SKM-1 (cell line): ENCODE measurements at regions not wholly inside any gene's neighbourhood (a gene's known extent, or its start where the extent isn't known, plus 50 kb on each side); places are given as distances from the start of the nearest gene placed in this dataset.

Experiments
- DNase-seq: peaks from one replicate; lab custom pipeline; 2025; ENCODE audit not compliant: unreplicated experiment; lab: John Stamatoyannopoulos, UW

DNA sequence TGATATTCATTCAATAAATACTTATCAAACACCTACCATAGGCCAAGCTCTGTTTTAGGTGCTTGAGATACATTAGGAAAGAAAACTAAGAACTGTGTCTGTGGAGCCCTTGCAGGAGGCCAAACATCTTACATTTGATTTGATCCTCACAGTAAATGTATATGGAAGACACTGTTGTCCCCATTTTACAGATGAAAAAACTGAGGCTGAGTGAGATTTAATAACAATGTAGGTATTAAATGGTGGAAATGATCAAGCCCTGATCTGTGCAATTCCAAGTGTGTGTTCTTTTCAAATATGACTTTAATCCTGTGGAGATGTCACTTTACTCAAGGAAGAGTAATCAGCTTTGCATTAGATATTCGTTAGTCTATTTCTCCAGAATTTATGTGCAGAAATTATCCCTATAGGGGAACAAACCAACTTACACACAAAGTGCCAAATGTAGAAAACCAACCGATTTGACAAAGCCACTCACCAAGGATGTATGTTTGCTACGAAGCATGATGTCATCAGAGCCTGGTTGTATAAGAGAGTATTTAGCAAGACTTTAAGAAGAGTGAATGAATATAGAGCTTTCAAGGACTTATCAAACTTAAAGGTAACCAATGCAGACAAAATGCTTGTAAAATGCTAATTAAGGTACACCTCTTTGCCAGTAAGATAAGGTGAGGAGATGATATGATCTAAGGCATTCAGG lies 153.9 kb upstream of the NFIB start:
- DNase-seq: no peak

DNA sequence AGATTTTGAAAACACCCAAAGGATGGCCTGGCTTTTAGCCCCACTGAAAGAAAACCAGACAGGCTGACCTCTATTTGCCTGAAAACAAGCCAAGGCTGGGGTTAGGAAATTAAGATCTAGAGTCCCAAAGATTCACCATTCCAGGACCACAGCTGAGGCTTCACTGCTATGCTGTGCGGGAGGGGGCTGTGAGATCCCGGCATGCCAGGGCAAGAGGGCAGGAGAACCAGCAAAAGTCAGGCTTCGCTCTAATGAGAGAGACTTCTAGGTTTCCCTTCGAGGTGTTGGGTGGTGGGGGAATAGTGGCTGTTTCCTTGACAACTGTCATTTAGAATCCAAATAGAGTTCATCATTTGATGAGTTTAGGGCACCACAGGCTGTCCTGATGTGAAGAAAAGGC lies 152.9 kb upstream of the NFIB start:
- no peak for DNase-seq

DNA sequence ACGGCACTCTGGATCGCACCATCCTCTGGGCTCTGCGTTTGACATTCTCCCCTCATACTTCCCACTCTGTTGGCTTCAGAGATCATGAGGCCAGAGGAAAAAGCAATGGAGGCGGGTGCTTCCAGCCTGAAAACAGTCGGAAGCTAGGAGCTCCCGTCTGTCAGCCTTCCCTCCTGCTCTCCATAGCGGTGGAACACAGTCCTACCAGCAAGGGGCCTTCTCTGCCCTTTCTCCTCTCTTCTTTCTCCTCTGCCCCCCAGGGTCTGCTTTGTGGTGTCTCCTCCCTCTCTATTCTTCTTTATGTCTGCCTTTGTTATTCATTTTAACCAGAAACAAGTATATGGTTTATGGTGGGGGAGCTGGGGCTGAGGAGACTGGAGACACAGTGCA lies 152.5 kb upstream of the NFIB start:
- no peak for DNase-seq

DNA sequence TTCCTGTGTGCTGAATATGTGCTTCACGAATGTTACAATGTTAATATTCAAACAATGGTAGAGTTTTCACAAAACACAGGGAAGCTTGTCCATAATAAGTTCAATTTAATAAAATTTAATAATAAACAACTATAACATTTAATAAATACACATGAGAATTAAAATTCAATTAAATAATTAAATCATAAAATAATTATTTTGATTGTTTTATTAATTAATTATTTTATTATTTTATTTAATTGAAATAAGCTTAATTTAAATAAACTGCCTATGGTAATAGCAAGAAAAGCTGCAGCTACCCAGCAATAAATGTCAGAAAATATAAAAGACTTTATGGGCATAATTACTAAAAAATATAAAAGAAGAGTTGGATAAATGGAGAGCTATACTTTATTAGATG lies 149.0 kb upstream of the NFIB start:
- DNase-seq: no peak

DNA sequence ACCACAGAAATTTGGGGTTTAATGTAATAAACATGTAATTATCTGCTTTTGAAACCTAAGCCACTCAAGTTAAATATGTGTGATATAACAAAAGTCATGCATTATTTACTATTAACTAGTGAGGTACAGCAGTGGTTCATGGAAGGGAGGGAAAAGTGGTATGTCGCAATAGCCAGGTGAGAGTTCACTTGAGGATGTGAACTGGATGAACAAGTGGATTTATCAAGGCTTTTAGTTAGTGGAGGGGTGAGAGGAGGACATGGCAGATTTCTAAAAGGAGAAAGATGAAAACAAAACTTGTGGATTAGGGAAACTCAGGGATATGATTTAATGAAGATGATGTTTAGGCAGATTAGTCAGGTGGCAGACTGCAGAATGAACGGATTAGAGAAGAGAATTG lies 141.3 kb upstream of the NFIB start:
- DNase-seq: no peak

DNA sequence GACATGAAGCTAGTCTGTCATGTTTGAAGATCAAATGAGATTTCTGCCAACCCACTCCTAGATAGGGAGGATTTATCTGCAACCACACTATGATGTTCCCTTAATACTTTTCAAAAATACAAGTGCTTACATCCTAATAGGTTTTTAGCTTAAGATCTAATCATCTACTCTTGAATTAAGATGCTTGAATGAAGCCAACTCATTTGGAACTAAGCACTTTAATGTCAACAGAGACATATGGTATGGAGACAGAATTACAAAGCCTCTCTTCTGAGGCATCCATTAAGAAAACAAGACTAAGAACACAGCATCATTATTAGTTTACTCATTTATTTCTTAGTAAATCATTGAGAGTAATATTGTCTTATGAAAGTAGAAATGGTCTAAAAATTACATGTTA lies 139.3 kb upstream of the NFIB start:
- DNase-seq: no peak

DNA sequence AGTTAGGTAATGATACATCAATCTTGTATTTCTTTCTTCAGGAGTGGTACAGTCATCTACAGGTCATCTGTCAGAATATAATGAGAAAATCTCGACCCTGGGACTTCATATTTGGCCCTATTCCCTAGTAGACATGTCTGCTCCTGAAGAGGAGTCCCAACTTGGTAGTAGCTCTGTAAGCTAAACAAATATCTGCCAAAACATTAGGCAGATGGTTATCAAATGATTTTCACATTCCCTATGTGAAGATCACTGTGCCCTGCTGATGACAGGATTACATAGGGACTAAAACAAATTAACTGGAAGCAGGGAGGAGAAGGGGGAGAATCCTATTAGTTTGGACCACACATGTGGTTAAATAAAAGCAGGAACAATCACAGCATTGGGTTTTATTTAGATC lies 138.6 kb upstream of the NFIB start:
- DNase-seq: no peak

DNA sequence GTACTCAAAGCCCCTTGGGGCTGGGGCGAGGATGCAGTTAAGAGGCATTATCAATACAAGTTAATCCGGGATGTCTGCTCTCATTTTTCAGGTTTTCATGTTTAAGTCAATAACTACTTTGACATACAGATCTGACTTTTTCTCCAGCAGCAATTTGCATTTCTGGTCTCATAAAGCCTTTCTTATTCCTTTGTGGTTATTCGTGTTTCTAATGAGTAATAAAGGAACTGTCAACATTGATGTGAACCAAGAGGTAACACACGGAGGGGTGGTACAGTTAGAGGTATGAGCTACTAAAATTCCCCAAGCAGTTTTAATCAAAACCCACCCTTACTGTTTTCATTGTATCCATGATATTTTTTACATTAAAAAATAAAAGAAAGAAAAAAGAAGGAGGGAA lies 138.0 kb upstream of the NFIB start:
- DNase-seq: no peak

DNA sequence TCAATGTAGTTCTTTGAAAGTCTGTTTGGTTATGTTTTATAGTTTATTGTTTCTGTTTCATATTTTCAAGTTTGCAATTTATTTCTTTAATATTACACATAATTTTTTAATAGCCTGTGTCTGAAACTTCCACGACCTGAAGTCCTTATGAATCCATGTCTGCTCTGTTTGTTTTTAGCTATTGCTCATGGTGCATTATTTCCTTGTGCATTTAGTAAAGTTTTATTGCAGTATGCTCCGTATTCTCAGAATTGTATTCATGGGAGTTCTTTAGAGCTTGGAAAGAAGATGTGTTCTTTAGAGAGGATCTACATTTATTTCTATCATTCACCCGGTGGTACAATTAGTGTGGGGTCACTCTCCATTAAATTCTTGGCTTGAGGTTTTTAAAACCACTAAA lies 133.2 kb upstream of the NFIB start:
- no peak for DNase-seq

DNA sequence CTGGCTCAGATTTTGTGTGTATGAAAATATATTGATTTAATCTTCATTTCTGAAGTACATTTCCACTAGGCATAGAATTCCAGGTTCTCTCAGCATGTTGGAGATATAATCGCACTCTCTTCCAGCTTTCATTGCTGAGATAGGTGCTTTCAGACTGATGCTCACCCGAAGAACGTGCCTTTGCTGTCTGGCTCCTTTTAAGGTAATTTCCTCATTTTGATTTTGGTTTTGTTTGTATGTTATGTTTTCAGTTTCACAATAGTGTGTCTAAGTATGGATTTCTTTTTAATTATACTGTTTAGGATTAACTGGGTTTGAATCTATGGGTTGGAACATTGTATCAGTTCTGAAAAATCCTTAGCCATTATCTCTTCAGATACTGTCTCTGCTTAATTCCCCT lies 132.0 kb upstream of the NFIB start:
- no peak for DNase-seq

DNA sequence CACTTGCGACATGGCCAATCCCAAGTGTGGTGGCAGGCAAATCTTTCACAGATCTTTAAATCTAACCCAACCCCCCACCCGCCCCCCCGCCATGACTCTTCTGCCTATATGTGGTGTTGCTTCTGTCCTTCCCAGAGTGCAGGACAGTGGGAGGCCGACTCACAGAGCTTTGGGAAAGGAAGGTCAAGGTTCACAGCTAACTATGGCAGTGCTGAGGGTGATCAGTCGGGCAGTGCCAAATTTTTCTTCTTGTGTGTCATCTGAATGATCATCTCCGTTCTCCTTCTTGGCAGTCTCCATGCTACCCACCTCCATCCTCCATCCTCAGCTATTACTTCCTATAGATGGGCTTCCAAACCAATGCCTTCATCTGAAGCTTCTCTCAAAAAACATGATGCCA lies 129.0 kb upstream of the NFIB start:
- no peak for DNase-seq

DNA sequence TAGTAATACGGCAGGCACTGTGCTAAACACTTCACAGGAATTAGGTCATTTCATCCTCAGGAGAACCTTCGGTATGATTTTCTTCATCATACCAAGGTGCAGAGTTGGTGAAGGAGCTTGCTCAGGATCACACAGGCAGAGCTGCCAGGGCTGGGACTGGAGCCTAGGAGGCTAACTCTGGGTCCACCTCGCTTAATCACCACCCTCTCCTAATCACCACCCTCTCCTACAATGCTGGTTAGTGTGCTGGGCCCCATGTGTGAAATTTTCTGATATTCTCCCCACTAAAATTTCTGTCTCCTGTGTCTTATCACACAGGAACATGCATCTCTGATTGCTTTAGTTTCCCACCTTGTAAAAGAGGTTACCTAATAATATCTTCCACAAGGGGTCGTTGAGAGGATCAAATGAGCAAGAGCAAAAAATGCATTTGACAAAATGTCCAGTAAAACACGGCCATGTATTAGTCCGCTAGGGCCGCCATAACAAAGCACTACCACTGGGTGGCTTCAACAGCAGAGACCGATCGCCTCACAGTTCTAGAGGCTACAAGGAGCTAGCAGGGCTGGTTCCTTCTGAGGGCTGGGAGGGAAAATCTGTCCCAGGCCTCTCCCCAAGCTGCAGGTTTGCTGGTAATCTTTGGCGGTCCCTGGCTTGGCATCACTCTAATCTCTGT lies 128.2 kb upstream of the NFIB start:
- no peak for DNase-seq

DNA sequence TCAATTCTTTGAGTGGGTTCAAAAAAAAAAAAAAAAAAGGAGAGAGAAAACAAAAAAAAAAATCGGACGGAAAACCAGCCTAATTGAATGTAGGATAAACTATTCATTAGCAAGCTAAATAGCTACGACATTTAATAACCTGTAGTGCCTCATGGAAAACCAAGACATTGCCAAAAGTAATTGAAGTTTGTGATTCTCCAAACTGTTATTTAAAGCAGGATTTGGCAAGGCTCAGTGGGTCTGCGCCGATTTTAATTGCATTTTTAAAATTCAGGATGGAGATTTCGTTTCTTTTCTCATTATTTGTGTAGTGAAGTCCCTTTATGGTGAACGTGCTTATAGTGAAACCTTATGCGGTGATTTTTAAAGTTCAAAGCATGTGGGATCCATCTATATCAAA lies 127.2 kb upstream of the NFIB start:
- no peak for DNase-seq

DNA sequence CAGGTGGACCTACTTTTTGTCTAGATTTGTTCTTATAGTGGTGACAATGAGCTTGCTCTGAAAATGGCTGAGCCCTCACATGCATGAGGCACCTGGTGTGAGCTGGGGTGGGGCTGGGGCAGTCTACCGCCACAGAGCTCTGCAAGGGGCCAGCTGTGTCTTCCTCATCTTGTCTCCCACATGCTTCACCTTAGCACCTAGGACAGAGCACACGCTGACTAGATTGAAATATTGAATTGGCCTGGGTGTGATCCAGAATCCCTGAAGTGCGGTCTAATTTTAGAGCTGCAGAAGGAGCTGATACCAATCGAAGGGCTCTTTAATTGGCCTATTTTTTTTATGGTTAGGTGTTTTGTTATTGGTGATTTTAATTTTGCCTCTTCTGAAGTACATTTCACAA lies 126.1 kb upstream of the NFIB start:
- no peak for DNase-seq

DNA sequence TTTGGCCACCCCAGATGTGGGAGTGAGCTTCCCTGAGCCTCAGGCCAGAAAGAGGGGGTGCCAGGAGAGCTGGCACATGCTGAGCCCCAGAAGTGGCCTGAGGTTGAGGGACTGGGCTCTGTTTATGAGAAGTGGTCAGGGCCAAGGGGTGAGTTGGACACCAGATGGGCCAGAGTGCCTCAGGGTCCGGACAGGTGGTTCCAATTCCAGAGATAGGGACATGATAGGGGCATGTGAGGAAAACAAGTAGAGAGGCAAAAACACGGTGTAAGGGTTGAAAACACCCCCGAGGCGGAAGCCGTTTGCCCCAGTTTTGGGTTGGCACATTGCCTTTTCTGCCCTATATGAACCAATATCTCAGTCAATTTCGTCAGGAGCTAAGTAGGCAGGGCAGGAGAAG lies 125.6 kb upstream of the NFIB start:
- no peak for DNase-seq

DNA sequence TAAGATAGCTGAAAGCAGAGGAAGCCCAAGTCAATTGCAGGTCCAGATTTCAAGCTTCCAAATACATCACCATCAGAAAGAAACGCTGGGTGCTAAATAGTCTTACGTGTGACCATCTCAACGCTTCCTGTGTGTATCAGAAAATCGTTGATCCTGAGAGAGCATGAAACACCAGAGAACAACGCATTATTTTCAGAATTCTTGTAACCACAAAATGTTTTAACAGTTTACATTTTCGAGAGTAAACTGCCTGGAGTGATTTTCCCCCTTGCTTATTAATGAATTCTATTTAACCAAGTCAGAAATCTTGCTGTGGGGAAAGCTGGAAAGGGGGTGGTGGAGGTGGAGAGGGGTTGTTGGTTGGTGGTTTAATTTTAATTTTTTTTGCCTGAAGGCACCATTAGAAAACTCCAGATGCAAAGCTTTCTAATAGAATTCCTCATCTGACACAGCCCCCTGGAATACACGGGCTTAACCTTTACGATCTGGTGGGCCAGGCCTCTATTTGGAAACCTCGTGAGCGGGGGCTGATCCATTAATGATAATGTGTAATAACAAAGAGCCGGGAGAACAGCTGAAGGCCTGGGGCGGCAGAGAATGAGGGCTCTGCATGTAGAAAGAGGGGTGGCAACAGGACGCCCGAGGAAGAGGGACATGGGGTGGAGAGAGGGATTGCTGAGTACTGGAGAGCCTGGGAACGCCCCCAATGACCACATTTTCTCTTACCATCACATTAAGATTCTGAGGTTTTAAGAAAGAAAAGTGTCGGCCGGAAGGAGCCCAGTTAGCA lies 124.5 kb upstream of the NFIB start:
- DNase-seq: no peak

DNA sequence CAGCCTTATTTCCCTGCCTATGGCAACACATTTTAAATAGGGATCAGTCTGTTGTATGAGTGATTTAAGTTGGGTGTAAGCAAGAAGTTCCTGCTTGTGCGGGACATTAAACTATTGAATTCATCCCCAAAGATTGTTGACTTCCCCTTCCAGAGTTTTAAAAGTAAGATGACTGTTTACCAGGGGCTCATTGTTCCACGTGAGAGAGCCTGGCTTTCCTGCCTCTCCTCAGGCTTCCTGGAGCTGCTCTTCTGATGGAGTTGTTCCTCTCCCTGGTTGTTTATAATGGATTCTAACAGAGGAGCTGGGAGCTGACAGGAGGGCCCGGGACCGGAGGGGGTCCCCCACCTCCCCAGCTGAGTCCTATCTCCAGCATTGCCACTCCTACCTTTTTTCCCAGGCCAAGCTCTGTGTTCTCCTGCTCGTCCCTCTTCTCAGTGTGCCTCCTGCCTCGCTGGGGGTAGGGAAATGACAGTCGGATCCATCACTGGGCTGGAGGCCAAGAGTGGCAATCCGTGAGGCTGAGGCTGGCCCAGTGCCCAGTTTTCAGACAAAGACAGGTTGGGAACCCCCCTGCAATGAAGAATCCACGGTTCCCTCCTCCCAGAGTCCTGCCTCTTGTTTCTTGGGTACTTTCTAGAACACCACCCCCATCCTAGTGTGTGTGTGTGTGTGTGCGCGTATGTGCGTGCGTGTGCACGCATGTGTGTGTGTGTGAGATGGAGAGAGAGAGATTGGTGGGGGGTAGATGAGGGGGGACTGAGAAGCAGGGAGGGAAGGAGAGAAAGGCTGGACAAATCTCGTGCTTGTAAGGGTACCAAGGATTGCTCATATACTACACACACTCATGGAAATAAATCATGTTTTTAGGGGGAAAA lies 123.7 kb upstream of the NFIB start:
- no peak for DNase-seq

DNA sequence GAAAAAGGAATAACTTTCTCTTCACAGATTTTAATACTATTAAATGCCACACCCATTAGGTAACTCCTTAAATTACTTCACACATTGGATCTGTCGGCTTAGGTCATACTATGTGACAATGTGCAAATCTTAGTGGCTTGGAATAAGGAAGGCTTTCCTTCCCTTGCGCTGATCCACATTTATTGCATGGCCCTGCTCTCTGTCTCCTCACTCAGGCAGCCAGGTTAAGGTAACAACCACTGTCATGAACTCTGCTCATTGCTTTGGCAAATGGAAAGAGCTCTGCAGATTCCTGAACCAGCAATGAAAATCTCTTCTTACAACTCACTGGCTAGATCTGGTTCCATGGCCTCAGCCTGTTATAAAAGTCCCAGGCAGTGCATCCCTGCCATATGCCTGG lies 121.9 kb upstream of the NFIB start:
- DNase-seq: no peak

DNA sequence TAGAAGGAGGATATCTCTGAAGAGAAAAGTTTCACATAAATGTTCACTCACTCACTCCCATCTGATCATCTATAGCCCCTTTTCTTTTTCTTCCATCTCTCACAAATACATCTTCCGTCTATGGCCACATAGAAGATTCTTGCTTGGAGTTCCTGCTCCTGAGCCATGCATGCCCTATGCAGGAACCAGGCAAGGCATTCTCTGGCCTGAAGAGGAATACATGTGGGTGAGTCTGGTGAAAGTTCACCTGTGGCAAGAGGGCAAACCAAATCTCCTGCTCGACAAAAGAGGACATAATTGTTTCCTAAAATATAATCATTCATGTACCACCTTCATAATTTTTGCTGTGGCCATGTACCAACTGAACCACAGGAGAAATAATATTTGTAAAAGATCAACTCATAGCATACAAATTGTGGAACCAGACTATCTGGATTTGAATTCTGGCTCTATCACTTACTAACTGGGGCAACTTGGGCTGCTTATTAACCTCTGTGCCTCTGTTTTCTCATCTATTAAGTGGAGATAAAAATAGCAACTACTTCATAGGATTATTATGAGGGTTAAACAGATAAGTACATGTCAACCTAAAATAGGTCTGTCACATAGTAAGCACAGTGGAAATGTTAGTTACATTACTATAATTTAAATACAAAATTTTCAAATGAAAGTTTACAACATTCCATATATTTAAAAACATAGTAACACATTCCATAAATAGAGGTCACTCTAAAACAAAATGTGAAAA lies 121.2 kb upstream of the NFIB start:
- no peak for DNase-seq

DNA sequence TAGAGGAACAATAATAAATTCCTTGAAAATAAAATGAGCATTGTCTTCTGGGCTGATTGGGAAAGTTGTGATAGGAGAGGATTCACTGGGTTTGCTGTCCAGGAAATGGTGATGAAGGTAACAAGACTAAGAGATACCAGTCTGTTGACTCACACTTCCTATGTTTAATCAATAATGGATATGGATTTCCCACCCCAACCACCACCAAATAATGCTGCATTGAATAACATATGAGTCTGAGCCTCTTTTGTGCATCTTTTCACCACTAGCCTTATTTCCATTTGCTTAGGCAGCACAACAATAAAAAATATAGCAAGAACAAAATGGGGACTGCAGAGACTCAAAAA lies 120.2 kb upstream of the NFIB start:
- no peak for DNase-seq
